GM21717 (cell line): ENCODE measurements at regions not wholly inside any gene's neighbourhood (a gene's known extent, or its start where the extent isn't known, plus 50 kb on each side); places are given as distances from the start of the nearest gene placed in this dataset.
"Not testable (repeated sequence)": the region's sequence is repeated elsewhere in the genome, so short reads cannot be mapped to it uniquely, and the experiment has no call there.

ENCODE experiments used
- ATAC-seq: cut with Tn5 transposase; IDR thresholded peaks from one replicate; pipeline ENCODE4 v1.9.1; 2021; ENCODE audit warnings: mild to moderate bottlenecking, moderate library complexity; ENCODE audit not compliant: unreplicated experiment

- ATAC-seq: no peak
Measured at GRCh38 chr2:226183033-226183432, 616.6 kb downstream of the IRS1 start.

DNA sequence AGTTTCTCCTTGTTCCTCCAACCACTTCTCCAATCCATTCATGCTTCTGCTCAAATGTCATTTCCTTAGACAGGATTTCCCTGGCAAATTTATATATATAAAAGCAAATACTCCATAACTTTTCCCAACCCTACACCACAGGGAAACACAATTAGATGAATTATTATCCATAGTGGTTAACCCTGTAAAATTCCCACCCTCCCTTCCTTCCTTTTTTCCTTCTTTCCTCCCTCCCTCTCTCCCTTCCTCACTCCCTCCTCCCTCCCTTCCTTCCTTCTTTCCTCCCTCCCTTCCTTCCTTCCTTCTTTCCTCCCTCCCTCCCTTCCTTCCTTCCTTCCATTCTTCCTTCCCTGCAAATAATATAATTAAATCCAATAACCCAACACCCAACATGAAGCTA, 617.7 kb downstream of the IRS1 start:
- no peak for ATAC-seq

GRCh38 chr2:226180281-226180884, 619.2 kb downstream of the IRS1 start:
- ATAC-seq: no peak

DNA sequence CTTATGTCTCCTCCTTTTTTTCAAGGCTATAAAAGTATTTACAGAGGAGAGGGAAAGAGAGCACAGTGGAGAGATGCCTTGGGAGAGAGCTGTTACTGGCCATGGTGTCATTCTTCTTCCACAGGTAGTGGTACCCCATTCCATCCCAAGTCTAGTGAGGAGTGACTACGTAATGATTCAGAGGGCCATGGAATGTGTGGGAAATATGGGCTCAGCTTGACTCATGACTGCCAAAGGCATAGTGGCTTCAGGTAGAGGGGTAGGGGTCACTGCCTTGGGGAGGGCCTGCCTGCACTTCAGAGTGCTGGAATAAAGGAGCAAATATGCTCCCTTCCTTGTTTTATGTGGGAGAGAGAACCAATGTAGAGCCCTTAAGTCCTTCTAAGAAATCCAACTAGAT, 620.6 kb downstream of the IRS1 start:
- ATAC-seq: no peak

DNA sequence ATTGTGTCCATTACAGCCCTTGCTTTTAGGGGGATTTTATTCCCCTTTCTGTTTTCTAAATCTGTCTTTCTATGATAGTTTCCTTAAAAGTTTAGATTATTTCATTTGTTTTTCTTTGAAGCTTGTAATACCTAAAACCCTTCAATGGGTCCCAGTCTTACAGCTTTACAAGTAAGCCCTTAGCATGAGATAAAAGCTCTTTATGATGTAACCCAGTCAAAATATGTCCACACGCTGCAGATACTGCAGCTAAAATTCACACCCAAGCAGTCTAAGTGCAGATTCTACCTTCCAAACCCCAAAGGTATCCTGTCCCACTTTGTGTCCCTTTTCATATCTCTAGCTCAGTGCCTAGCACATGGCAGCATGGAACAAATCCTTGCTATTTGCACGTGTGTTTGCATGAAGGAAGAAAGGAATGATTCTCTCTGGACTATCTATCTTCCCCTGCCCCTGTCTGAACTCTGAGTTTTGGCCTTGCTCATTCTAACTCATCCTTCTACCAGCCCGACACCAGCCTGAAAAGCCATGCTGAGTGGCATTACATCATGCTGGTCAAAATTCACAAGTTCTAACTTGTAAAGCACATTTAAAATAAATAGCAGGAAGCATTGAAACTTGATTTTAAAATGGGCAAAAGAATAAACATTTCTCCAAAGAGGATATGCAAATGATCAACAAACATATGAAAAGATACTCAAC, 623.2 kb downstream of the IRS1 start:
- no peak for ATAC-seq

GRCh38 chr2:226174390-226174789, 625.2 kb downstream of the IRS1 start:
- ATAC-seq: no peak

DNA sequence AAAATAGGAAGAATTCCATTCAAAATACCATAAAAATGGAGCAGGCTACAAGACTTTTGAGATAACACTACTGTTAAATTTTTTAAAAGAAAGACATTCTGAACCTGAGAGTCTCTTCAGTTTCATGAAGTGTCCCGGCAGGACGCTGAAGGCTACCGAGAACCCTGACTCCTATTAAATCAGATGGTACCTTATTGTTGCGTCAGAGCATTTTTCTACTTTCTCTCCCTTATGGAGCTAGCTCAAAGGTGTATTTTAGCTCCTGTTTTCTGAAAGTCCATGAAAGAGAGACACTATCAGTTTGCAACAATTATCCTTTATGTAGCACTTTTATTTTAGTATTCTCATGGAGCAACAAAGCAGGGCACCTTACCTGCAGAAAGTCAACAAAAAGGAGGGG, 626.7 kb downstream of the IRS1 start:
- no peak for ATAC-seq

- ATAC-seq: no peak
Measured at GRCh38 chr2:226172309-226172708, 627.3 kb downstream of the IRS1 start.

- ATAC-seq: no peak
Measured at GRCh38 chr2:226169751-226170581, 629.7 kb downstream of the IRS1 start.

DNA sequence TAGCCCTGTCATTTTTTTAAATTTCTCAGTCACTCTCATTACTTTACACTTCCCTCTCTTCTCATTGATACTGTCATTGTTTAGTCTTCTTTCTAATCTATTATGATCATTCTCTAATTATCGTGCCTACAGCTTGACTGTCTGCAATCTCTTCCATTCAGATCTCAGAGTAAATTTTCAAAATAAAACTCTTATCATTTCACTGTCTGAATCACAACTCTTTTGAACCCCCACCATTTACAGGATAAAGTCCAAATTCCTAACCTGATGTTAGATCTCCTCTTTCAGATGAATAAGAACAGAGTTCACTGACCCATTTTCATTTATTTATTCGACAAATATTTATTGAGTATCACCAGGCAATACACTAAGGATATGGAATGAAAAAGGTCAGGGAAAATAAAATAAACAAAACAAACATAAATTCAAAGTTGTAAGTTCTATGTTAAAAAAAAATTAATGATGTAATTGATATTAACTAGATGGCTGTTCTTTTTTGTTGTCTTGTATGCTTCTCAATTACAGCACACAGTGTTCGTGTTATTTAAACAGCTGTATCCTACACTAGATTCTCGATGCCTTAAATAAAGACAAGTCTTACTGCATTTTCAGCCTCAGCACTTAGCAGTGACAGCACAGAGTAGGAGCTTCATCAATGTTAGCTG, 631.0 kb downstream of the IRS1 start:
- no peak for ATAC-seq

GRCh38 chr2:226164512-226164911, 635.1 kb downstream of the IRS1 start:
- no peak for ATAC-seq

GRCh38 chr2:226160617-226161016, 639.0 kb downstream of the IRS1 start:
- not testable (repeated sequence) for ATAC-seq

DNA sequence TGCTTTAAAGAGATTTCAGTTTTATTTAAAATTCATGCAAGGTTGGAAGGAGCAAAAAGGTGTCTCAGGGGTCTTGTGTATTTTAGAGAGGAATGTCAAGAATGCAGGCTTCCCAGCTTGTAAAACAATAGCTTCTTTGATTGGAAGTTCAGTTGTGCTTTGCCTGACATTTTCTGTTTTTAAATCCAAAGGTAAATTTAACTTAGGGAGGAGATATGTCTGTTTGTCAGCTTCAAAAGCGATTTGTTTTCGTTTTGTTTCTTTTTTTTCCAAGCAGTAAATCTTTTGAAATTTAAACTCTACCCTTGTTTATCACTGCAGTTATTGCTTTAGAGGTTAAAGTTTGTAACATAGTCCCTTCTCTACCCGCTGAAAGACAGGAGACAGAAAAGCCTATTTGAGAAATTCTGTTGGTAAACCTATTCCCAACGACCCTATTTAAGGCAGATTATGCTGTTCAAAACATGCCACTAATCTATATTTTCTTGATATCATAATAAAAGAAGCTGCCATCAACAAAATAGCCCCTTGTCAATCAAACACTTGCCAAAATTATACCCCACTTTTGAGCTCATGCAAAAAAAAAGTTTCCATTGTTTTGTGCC, 639.6 kb downstream of the IRS1 start:
- ATAC-seq: no peak

DNA sequence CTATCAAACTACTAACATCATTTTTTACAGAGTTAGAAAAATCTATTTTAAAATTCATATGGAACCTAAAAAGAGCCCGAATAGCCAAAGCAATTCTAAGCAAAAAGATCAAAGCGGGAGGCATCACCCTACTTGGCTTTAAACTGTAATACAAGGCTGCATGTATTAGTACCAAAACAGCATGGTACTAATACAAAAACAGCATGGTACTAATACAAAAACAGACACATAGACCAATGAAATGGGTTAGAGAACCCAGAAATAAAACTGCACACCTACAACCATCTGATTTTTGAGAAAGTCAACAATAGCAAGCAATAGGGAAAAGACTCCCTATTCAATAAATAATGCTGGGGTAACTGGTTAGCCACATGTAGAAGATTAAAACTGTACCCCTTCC, 640.7 kb downstream of the IRS1 start:
- ATAC-seq: no peak

- no peak for ATAC-seq
Measured at GRCh38 chr2:226158229-226158628, 641.4 kb downstream of the IRS1 start.

GRCh38 chr2:226155093-226155875, 644.3 kb downstream of the IRS1 start:
- no peak for ATAC-seq

DNA sequence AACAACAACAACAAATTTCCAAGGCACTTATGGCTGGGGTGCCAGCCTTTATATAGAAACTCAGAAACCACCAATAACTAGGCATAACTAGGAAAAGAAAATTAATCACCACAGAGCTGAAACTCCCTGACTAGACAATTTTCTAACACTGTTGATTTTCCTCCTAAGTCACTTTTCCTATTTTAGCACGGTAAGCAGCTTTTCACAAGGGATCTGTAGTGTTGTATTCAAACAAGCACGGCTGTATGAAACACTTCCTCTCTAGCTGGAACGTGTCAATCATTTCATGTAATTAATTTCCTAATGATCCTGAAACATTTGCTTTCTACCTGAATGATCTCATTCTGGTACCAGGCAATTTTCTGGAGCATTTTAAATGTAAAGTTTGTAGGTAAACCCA, 645.0 kb downstream of the IRS1 start:
- ATAC-seq: no peak

- no peak for ATAC-seq
Measured at GRCh38 chr2:226153553-226153952, 646.1 kb downstream of the IRS1 start.

- ATAC-seq: no peak
Measured at GRCh38 chr2:226151157-226151556, 648.5 kb downstream of the IRS1 start.

DNA sequence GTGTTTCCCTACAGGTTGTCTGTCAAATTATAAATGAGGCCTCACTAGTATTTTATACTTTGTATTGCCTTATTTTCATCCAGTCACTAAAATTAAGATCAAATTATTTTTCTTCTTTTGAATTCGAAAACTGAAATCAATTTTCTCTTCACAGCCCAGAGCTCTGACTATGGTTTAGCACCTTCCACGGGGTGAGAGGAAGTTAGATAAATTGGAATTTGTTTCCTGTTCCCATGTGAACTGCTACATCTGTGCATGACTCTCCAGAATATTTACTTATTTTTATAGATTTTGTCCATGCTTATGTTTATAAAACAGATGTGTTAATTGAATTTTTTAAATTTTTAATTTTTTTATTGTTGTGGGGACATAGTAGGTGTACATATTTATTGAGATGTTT, 656.5 kb downstream of the IRS1 start:
- ATAC-seq: no peak
